Iris pigment epithelial cell (primary cell): ENCODE measurements at regions not wholly inside any gene's neighbourhood (a gene's known extent, or its start where the extent isn't known, plus 50 kb on each side); places are given as distances from the start of the nearest gene placed in this dataset.
"Not testable (repeated sequence)": the region's sequence is repeated elsewhere in the genome, so short reads cannot be mapped to it uniquely, and the experiment has no call there.

Experiments used
- DNase-seq: peaks from one replicate; pipeline ENCODE4 v3.0.0-alpha.2; 2011; ENCODE audit warnings: low read depth

GRCh38 chr9:25731895-25732794 lies 53.9 kb upstream of the TUSC1 start:
- DNase-seq = not testable (repeated sequence)
